HepG2 (cell line): ENCODE measurements at regions not wholly inside any gene's neighbourhood (a gene's known extent, or its start where the extent isn't known, plus 50 kb on each side); places are given as distances from the start of the nearest gene placed in this dataset.

ENCODE experiments used
- ATAC-seq: fragments of 200-7000 bp; cut with Tn5 transposase; 3 replicates; pipeline ENCODE4 v1.9.1; 2020; ENCODE audit warnings: mild to moderate bottlenecking, moderate library complexity
- BruUV-seq: library from RNA; stranded (reverse); fragments of 400-500 nt; replicated peaks from 2 replicates; lab custom pipeline; 2021; lab: Mats Ljungman, UMichigan
- CTCF ChIA-PET: fragments of 300-600 bp; formaldehyde crosslinking; extraction: SDS; loops from one replicate; lab custom pipeline; 2021; ENCODE audit warnings: low total read pairs, inconsistent platforms, low intra/inter-chr PET ratio; lab: Yijun Ruan, JAX
- POLR2A ChIA-PET: fragments of 350-600 bp; sonication (Branson Sonifier 250); formaldehyde crosslinking; loops from one replicate; lab custom pipeline; 2020; ENCODE audit warnings: antibody characterized with exemption, inconsistent platforms; lab: Yijun Ruan, JAX
- DNase-seq: peaks from one replicate; pipeline ENCODE4 v3.0.0-alpha.2; 2015; ENCODE audit warnings: low spot score
- FAIRE-seq: peaks from 3 replicates; lab custom pipeline; 2011; peaks lifted over from hg19 to GRCh38; lab: Jason Lieb, UNC
- H2AFZ ChIP-seq: one replicate; pipeline ENCODE4 v1.6.1; 2011; ENCODE audit warnings: low read length, inconsistent platforms
- H3K27ac ChIP-seq: fragments of 300-600 bp; 3 replicates; pipeline ENCODE4 v1.8.0; 2011; ENCODE audit warnings: mixed run types, mild to moderate bottlenecking, mixed read lengths, low read length, inconsistent platforms; ENCODE audit not compliant: insufficient read depth; ENCODE audit errors: extremely low read length
- H3K27me3 ChIP-seq, 2 experiments: fragments of 200-600 bp in 1 of 2; 2 replicates in 1 of 2; 3 replicates in 1 of 2; pipeline versions ENCODE4 v1.6.0 to v1.8.0; 2011; ENCODE audit warnings: low read length in 2 of 2, mild to moderate bottlenecking in 2 of 2, moderate library complexity in 2 of 2, inconsistent platforms in 1 of 2; ENCODE audit not compliant: insufficient read depth in 2 of 2, control insufficient read depth in 1 of 2
- H3K36me3 ChIP-seq, 2 experiments: fragments of 200-600 bp in 1 of 2; replicated peaks in 1 of 2; 2 replicates in 1 of 2; 3 replicates in 1 of 2; pipeline versions ENCODE4 v1.5.1 to v1.8.0; 2011; ENCODE audit warnings: low read length in 2 of 2, inconsistent platforms in 1 of 2; ENCODE audit not compliant: insufficient read depth in 2 of 2, control insufficient read depth in 1 of 2
- H3K4me1 ChIP-seq: 2 replicates; pipeline ENCODE4 v1.5.1; 2012; ENCODE audit warnings: low read length, inconsistent platforms; ENCODE audit not compliant: insufficient read depth
- H3K4me2 ChIP-seq: 2 replicates; pipeline ENCODE4 v1.6.0; 2011; ENCODE audit warnings: low read depth, low read length, inconsistent platforms
- H3K4me3 ChIP-seq, 3 experiments: fragments of 200-600 bp in 1 of 3; sonication (generic), shearing (Covaris generic) in 1 of 3; replicated peaks in 1 of 3; 2 replicates each; pipeline ENCODE4 v1.5.1; 2011 to 2016; ENCODE audit warnings: low read length in 3 of 3, inconsistent platforms in 2 of 3, low read depth in 2 of 3, mild to moderate bottlenecking in 2 of 3, control low read depth in 1 of 3, mixed read lengths in 1 of 3; ENCODE audit not compliant: insufficient read depth in 1 of 3
- H3K79me2 ChIP-seq: one replicate; pipeline ENCODE4 v1.6.1; 2011; ENCODE audit warnings: low read length, inconsistent platforms; ENCODE audit not compliant: insufficient read depth
- H3K9ac ChIP-seq: 2 replicates; pipeline ENCODE4 v1.6.0; 2011; ENCODE audit warnings: mild to moderate bottlenecking, low read depth, low read length, inconsistent platforms; ENCODE audit not compliant: insufficient read depth
- H3K9me3 ChIP-seq: 2 replicates; pipeline ENCODE4 v1.5.1; 2012; ENCODE audit warnings: mild to moderate bottlenecking, low read length
- H4K20me1 ChIP-seq: 2 replicates; pipeline ENCODE4 v1.6.0; 2011; ENCODE audit warnings: inconsistent platforms, mild to moderate bottlenecking, low read length, moderate library complexity; ENCODE audit not compliant: insufficient read depth
- ZBTB49 ChIP-seq: sonication (generic); formaldehyde crosslinking; IDR thresholded peaks from 2 replicates; pipeline ENCODE4 v1.4.0; 2020; ENCODE audit warnings: missing genetic modification reagents, borderline replicate concordance
- WGBS: methylation state at CpG from one replicate; pipeline ENCODE4 v1.1.6; 2017; ENCODE audit warnings: low lambda C conversion rate; 5-methylcytosine and 5-hydroxymethylcytosine counted together
- in situ Hi-C: cut with HindIII; loops from 2 replicates; pipeline ENCODE4 v1.10.0; 2017; ENCODE audit warnings: low pct_unique_long_range_greater_than_20kb; ENCODE audit not compliant: extremely low pct_ligation_motif_present
- intact Hi-C: fragments of 100-400 bp; cut with micrococcal nuclease; formaldehyde crosslinking; loops from one replicate; pipeline ENCODE4 v1.10.0; 2022; ENCODE audit not compliant: unreplicated experiment

- Histone ChIP-seq H4K20me1 (no peaks in the 10 kb centered on the region), H3K4me2 (no peak overlapping the region), H3K27me3 (no peaks in the 10 kb centered on the region), H3K4me3 (no peak overlapping the region), H3K4me1 (no peaks in the 10 kb centered on the region), H3K79me2 (no peaks in the 10 kb centered on the region), H3K9me3 (no peaks in the 10 kb centered on the region), H2AFZ (no peak overlapping the region), H3K27ac (no peak overlapping the region), H3K9ac (no peak overlapping the region), H3K36me3 (no peaks in the 10 kb centered on the region)
- no peak for FAIRE-seq
- in situ Hi-C loops (no loop called here), intact Hi-C loops (no loop called here)
- WGBS: 20% methylated on average over 4 of the region's 4 CpGs
- ChIA-PET CTCF (no interaction called here), POLR2A (no interaction called here)
- no TSS peak for BruUV-seq
- ATAC-seq: no peak
- TF ChIP-seq ZBTB49 (CRISPR knock-in tag): no peak
- no peak for DNase-seq
Observed at GRCh38 chr4:162221148-162221547, 57.3 kb upstream of the FSTL5 start.
